ENCODE measurements at regions not wholly inside any gene's neighbourhood (a gene's known extent, or its start where the extent isn't known, plus 50 kb on each side); places are given as distances from the start of the nearest gene placed in this dataset.
"Not testable (repeated sequence)": the region's sequence is repeated elsewhere in the genome, so short reads cannot be mapped to it uniquely, and the experiment has no call there.

DNA sequence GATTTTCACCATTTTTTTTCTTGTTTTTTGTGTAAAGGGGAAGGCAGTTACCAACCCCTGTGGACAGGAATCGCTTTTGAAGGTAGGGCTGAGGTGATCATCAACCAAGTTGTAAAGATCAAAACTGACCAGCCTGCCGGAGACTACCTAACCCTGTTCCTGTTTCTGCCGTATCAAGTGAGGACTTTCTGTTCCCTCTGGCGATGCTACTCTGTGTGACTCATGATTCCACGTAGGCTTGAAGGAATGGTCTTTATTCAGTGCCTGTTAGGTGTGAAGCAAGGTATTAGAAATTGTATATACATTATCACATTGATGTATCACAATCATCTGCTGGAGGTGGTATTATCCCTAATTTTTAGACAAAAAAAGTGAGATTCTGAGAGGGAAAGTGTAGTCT, 161.3 kb downstream of the SOX4 start:
- TF ChIP-seq, protein P1, sequence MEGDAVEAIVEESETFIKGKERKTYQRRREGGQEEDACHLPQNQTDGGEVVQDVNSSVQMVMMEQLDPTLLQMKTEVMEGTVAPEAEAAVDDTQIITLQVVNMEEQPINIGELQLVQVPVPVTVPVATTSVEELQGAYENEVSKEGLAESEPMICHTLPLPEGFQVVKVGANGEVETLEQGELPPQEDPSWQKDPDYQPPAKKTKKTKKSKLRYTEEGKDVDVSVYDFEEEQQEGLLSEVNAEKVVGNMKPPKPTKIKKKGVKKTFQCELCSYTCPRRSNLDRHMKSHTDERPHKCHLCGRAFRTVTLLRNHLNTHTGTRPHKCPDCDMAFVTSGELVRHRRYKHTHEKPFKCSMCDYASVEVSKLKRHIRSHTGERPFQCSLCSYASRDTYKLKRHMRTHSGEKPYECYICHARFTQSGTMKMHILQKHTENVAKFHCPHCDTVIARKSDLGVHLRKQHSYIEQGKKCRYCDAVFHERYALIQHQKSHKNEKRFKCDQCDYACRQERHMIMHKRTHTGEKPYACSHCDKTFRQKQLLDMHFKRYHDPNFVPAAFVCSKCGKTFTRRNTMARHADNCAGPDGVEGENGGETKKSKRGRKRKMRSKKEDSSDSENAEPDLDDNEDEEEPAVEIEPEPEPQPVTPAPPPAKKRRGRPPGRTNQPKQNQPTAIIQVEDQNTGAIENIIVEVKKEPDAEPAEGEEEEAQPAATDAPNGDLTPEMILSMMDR (IDR thresholded peaks at IDR 0.05), result no peak
- H3K27me3 ChIP-seq (ENCODE audit: control insufficient read depth, insufficient read depth, low read length), result no peaks in the 10 kb centered on the region
- H3K9ac ChIP-seq, result no peak overlapping the region

DNA sequence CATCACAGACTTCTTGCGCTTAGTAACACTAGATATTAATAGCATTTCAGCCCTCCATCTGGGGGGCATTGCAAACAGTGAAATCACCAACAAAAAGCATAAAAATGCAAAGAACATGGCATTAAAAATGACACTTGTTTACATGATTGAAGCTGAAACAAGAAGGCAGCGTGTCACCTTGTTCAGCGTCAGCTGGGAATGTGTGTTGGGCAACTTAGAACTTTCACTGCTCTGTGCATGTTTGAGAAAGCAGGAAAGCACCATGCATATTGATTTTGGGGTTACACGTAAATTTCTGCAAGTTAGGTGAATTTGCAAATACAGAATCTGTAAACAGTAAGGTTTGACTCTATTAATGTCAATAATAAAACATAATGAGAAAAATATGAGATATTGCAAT, 162.9 kb downstream of the SOX4 start:
- TF ChIP-seq, protein P1 (IDR thresholded peaks at IDR 0.05), result no peak
- Histone ChIP-seq H3K27ac (no peak overlapping the region), H3K4me3 (ENCODE audit: low read depth, low read length) (no peak overlapping the region), H2AFZ (no peak overlapping the region), H3K27me3 (ENCODE audit: control insufficient read depth, insufficient read depth, low read length) (no peaks in the 10 kb centered on the region), H3K4me1 (no peaks in the 10 kb centered on the region), H3K36me3 (ENCODE audit: control insufficient read depth, insufficient read depth, low read length) (no peaks in the 10 kb centered on the region), H3K9ac (no peak overlapping the region), H3K4me2 (ENCODE audit: low read length) (no peak overlapping the region), H3K79me2 (no peaks in the 10 kb centered on the region), H3K9me3 (ENCODE audit: control insufficient read depth, low read length) (no peaks in the 10 kb centered on the region)

More for the DNA sequence above, 161.3 kb downstream of the SOX4 start:
- Histone ChIP-seq H3K4me3 (ENCODE audit: low read depth, low read length) (no peak overlapping the region), H3K79me2 (no peaks in the 10 kb centered on the region), H2AFZ (no peak overlapping the region), H3K4me2 (ENCODE audit: low read length) (no peak overlapping the region), H3K36me3 (ENCODE audit: control insufficient read depth, insufficient read depth, low read length) (no peaks in the 10 kb centered on the region), H3K4me1 (no peaks in the 10 kb centered on the region), H3K9me3 (ENCODE audit: control insufficient read depth, low read length) (no peaks in the 10 kb centered on the region), H3K27ac (no peak overlapping the region)

DNA sequence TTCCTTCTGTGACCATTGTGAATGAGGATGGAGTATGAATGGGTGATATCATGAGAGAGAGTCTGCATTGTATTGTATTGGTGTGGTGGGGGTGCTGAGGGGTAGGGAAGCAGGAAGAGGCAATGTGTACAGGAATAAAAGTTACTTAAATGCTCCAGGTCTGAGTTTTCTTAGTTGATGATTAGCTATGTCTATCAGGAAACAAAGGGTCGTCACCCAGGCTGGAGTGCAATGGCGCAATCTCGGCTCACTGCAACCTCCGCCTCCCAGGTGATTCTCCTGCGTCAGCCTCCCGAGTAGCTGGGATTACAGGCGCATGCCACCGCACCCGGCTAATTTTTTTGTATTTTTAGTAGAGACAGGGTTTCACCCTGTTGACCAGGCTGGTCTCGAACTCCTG, 163.8 kb downstream of the SOX4 start:
- not testable (repeated sequence) for H3K4me2 ChIP-seq (ENCODE audit: low read length); H3K4me1 ChIP-seq; H3K36me3 ChIP-seq (ENCODE audit: control insufficient read depth, insufficient read depth, low read length); H3K27ac ChIP-seq; H3K9ac ChIP-seq; H3K9me3 ChIP-seq (ENCODE audit: control insufficient read depth, low read length); H3K4me3 ChIP-seq (ENCODE audit: low read depth, low read length); H3K79me2 ChIP-seq; H3K27me3 ChIP-seq (ENCODE audit: control insufficient read depth, insufficient read depth, low read length); H2AFZ ChIP-seq

DNA sequence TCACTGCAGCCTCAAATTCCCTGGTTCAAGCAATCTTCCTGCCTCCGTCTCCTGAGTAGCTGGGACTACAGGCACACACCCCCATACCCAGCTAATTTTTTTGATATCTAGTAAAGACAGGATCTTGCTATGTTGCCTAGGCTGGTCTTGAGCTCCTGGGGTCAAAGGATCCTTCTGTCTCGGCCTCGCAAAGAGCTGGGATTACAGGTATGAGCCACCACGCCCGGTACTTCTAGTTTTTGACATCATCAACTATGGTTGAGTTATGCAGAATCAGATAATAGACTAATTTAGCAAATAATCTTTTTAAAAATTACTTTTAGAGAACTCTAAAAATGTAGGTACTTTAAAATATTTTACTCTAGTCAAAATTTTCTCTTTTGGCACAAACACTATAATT, 166.2 kb downstream of the SOX4 start:
- Histone ChIP-seq H3K4me3 (ENCODE audit: low read depth, low read length) (no peak overlapping the region), H3K9ac (no peak overlapping the region), H3K36me3 (ENCODE audit: control insufficient read depth, insufficient read depth, low read length) (no peaks in the 10 kb centered on the region), H3K9me3 (ENCODE audit: control insufficient read depth, low read length) (no peaks in the 10 kb centered on the region), H3K4me2 (ENCODE audit: low read length) (no peak overlapping the region), H3K27me3 (ENCODE audit: control insufficient read depth, insufficient read depth, low read length) (no peaks in the 10 kb centered on the region), H3K4me1 (no peaks in the 10 kb centered on the region), H3K27ac (no peak overlapping the region), H3K79me2 (no peaks in the 10 kb centered on the region), H2AFZ (no peak overlapping the region)
- TF ChIP-seq, protein P1 (IDR thresholded peaks at IDR 0.05), result no peak

DNA sequence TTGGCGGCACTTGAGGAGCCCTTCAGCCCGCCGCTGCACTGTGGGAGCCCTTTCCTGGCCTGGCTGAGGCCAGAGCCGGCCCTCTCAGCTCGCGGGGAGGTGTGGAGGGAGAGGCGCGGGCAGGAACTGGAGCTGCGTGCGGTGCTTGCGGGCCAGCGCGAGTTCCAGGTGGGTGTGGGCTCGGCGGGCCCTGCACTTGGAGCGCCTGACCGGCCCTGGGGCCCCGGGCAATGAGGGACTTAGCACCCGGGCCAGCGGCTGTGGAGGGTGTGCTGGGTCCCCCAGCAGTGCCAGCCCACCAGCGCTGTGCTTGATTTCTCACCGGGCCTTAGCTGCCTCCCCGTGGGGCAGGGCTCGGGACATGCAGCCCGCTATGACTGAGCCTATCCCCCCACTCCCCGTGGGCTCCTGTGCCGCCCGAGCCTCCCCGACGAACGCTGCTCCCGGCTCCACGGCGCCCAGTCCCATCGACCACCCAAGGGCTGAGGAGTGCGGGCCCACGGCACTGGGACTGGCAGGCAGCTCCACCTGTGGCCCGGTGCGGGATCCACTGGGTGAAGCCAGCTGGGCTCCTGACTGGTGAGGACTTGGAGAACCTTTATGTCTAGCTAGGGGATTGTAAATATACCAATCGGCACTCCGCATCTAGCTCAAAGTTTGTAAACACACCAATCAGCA, 167.6 kb downstream of the SOX4 start:
- not testable (repeated sequence) for H3K27ac ChIP-seq; H2AFZ ChIP-seq; H3K4me3 ChIP-seq (ENCODE audit: low read depth, low read length); H3K27me3 ChIP-seq (ENCODE audit: control insufficient read depth, insufficient read depth, low read length); H3K9ac ChIP-seq; H3K4me1 ChIP-seq; H3K79me2 ChIP-seq; H3K4me2 ChIP-seq (ENCODE audit: low read length); H3K9me3 ChIP-seq (ENCODE audit: control insufficient read depth, low read length); H3K36me3 ChIP-seq (ENCODE audit: control insufficient read depth, insufficient read depth, low read length)

DNA sequence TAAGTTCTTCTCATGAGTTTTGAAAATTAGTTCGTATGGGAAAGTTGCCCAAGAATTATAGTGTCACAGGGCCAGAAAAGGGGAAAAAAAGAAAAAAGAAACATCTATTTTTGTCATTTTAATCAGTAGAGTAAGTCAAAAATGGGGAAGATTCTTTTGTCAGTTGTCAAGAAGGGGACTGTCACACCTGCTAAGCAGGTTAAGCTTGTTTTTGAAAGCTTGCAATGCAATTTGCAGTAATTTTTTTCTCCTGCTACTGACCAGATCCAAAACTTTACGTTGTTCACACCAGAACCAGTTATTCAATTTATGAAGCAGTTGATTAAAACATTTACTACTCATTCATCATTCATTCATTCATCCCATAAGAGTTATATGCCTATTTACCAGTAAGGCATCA, 171.4 kb downstream of the SOX4 start:
- Histone ChIP-seq H3K4me1 (no peaks in the 10 kb centered on the region), H3K36me3 (ENCODE audit: control insufficient read depth, insufficient read depth, low read length) (no peaks in the 10 kb centered on the region), H2AFZ (no peak overlapping the region), H3K79me2 (no peaks in the 10 kb centered on the region), H3K4me3 (ENCODE audit: low read depth, low read length) (no peak overlapping the region), H3K9me3 (ENCODE audit: control insufficient read depth, low read length) (no peaks in the 10 kb centered on the region), H3K27me3 (ENCODE audit: control insufficient read depth, insufficient read depth, low read length) (no peaks in the 10 kb centered on the region), H3K4me2 (ENCODE audit: low read length) (no peak overlapping the region), H3K9ac (no peak overlapping the region), H3K27ac (no peak overlapping the region)
- TF ChIP-seq, protein P1 (IDR thresholded peaks at IDR 0.05), result no peak
